Thyroid gland (tissue), 4 donors: ENCODE measurements at regions not wholly inside any gene's neighbourhood (a gene's known extent, or its start where the extent isn't known, plus 50 kb on each side); places are given as distances from the start of the nearest gene placed in this dataset.

Source experiments
- DNase-seq, 2 donors: peaks; one replicate each; pipeline ENCODE4 v3.0.0-alpha.2; 2019
- H3K27ac ChIP-seq, 3 donors: fragments of 200-600 bp; sonication (generic); 1 replicate in 2 of 3; 2 replicates in 1 of 3; pipeline ENCODE4 v1.5.1; 2016 to 2019; ENCODE audit warnings: mild to moderate bottlenecking in 1 of 3, moderate library complexity in 1 of 3
- H3K27me3 ChIP-seq: fragments of 200-600 bp; sonication (generic); one replicate; pipeline ENCODE4 v1.5.1; 2019
- H3K36me3 ChIP-seq, 2 donors: fragments of 200-600 bp; sonication (generic); one replicate each; pipeline ENCODE4 v1.5.1; 2016 to 2019
- H3K4me1 ChIP-seq, 2 donors: fragments of 200-600 bp; sonication (generic); one replicate each; pipeline ENCODE4 v1.5.1; 2017 to 2019
- H3K4me3 ChIP-seq, 3 donors: fragments of 200-600 bp; sonication (generic); replicated peaks in 1 of 3; 1 replicate in 2 of 3; 2 replicates in 1 of 3; pipeline ENCODE4 v1.5.1; 2016; ENCODE audit warnings: mild to moderate bottlenecking in 1 of 3
- H3K9me3 ChIP-seq: fragments of 200-600 bp; sonication (generic); one replicate; pipeline ENCODE4 v1.5.1; 2017
- POLR2A ChIP-seq, 2 donors: fragments of 450-650 bp; IDR thresholded peaks; one replicate each; pipeline ENCODE4 v1.6.1; 2017; ENCODE audit warnings: antibody characterized with exemption in 2 of 2, mild to moderate bottlenecking in 2 of 2, moderate library complexity in 1 of 2
- WGBS, 2 donors: methylation state at CpG; one replicate each; pipeline ENCODE4 v1.1.5; 2017; 5-methylcytosine and 5-hydroxymethylcytosine counted together
- intact Hi-C: fragments of 100-400 bp; cut with DNase I; formaldehyde crosslinking; loops from one replicate; pipeline ENCODE4 v1.15.1; 2023
- TF ChIP-seq, protein P1 (sequence below), 6 experiments: fragments of 200-600 bp in 3 of 6; fragments of 450-650 bp in 3 of 6; sonication (generic) in 3 of 6; IDR thresholded peaks; one replicate each; pipeline ENCODE4 v1.5.1; 2016 to 2019; ENCODE audit warnings: antibody characterized with exemption in 6 of 6, mild to moderate bottlenecking in 2 of 6, inconsistent platforms in 1 of 6, moderate library complexity in 1 of 6

DNA sequence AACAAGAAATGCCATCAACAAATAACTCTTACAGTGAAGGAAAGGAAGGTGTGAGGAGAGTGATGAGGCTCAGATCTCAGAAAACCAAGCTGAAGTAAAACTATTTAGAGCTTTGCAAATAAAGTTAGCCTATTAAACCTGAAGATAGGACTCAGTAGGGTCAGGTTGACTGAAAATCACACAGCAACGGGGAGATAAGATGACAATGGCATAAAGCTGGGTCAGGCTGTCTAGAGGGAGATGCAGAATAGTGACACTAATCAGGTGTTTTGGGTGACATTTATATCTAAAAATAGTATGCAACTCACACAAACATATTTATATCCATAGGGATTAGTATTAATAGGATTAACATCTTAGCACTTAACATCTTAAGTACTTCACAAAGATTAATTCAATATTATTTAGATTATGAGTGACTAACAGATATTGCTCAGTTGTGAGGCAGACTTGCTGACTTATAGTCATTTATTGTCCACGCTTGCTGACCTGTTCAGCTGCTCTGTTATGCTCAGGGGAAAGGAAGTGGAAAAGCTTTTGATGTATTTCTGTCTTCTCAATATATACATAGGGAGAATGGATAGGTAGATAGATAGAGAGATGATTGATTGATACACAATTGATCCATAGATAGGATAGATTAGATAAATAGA lies 130.7 kb upstream of the GUCY1A1 start:
- Histone ChIP-seq H3K4me1 (no peaks in the 10 kb centered on the region), H3K4me3 (no peak overlapping the region), H3K27ac (no peak overlapping the region), H3K36me3 (no peaks in the 10 kb centered on the region), H3K9me3 (no peaks in the 10 kb centered on the region), H3K27me3 (no peaks in the 10 kb centered on the region)
- no peak for DNase-seq
- 67 to 68% methylated on average over 2 of the region's 2 CpGs for WGBS, 2 donors
- TF ChIP-seq, protein P1, sequence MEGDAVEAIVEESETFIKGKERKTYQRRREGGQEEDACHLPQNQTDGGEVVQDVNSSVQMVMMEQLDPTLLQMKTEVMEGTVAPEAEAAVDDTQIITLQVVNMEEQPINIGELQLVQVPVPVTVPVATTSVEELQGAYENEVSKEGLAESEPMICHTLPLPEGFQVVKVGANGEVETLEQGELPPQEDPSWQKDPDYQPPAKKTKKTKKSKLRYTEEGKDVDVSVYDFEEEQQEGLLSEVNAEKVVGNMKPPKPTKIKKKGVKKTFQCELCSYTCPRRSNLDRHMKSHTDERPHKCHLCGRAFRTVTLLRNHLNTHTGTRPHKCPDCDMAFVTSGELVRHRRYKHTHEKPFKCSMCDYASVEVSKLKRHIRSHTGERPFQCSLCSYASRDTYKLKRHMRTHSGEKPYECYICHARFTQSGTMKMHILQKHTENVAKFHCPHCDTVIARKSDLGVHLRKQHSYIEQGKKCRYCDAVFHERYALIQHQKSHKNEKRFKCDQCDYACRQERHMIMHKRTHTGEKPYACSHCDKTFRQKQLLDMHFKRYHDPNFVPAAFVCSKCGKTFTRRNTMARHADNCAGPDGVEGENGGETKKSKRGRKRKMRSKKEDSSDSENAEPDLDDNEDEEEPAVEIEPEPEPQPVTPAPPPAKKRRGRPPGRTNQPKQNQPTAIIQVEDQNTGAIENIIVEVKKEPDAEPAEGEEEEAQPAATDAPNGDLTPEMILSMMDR (IDR thresholded peaks at IDR 0.05): no peak
- no peak for TF ChIP-seq POLR2A (IDR thresholded peaks at IDR 0.05)
- intact Hi-C loops: no loop called here

DNA sequence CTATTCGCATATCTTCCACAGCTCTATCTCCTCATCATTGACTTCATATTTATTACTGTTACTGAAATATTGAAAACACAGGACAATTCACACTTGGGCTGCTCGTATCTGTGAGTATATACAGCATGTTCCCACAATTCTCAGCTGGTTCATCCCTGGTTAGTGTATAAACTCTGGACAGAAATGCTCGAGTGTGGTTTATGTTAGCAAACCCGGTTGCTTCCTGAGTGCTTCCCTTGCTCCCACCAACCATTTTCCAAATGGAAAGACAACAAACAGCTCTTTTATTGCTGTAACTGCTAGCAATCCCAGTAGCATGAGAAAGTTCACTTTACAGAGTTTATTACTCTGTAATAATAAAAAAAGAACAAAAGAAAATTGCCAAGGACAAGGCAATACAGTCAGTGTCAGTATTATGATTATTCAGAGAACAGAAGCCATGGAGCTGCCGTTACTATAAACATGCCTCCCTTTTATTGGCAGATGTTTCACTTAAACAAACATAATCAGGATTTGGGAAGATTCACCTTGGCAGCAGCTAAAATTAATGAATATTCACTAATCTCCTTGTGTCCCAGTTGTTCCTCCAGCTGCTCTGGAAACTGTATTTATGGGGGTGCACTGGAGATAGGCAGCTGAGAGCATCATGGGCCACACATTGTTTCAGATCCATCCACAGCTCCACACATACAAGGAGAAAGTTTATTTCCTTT lies 134.1 kb upstream of the GUCY1A1 start:
- Histone ChIP-seq H3K4me1 (no peaks in the 10 kb centered on the region), H3K9me3 (no peaks in the 10 kb centered on the region), H3K27ac (no peak overlapping the region), H3K36me3 (no peaks in the 10 kb centered on the region), H3K4me3 (no peak overlapping the region), H3K27me3 (no peaks in the 10 kb centered on the region)
- intact Hi-C loops: no loop called here
- TF ChIP-seq, protein P1 (IDR thresholded peaks at IDR 0.05): no peak
- no peak for TF ChIP-seq POLR2A (IDR thresholded peaks at IDR 0.05)
- no peak for DNase-seq
- 68 to 69% methylated on average over 5 of the region's 5 CpGs for WGBS, 2 donors

DNA sequence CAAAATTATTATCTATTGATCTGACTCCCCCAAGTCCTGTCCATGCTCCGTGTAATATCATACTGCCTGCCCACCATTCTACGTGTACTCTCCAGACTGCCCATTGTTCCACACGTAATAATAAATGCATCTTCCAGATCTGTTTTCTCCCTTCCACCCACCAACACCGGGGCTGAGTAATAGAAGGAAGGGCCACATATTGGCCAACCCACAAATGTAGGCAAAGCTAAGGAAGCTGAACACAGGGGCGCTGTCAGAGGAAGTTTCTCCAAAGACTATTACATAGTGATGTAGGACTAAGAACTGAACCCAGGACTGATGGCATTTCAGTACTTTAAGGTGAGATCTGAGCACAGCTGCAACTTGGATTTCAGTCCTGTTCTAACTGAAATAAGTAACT lies 135.8 kb upstream of the GUCY1A1 start:
- Histone ChIP-seq H3K4me3 (no peak overlapping the region), H3K4me1 (no peaks in the 10 kb centered on the region), H3K27ac (no peak overlapping the region), H3K36me3 (no peaks in the 10 kb centered on the region), H3K27me3 (no peaks in the 10 kb centered on the region), H3K9me3 (no peaks in the 10 kb centered on the region)
- TF ChIP-seq, protein P1 (IDR thresholded peaks at IDR 0.05): no peak
- TF ChIP-seq POLR2A (IDR thresholded peaks at IDR 0.05): no peak
- no peak for DNase-seq
- 87 to 93% methylated on average over 5 of the region's 5 CpGs for WGBS, 2 donors
- intact Hi-C loops: no loop called here

DNA sequence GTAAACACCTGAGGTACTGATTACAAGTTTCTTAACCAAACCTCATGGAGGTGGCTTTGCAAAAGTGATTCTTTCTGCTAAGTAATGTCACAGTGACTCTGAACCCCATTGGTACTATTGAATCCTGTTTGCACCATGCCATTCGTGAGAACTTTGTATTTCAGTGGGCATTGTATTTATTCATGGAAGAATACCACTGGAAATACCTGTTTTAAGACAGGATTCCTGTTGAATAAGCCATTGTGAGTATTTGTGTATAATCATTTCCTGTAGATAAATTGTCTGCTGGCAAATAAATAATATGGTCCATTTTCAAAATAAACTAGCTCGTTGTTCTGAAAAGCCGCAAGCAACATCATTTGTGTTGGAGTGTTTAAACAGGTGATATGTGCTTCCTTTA lies 136.4 kb upstream of the GUCY1A1 start:
- H3K4me1 ChIP-seq: no peaks in the 10 kb centered on the region
- intact Hi-C loops: no loop called here
- H3K27ac ChIP-seq: no peak overlapping the region

DNA sequence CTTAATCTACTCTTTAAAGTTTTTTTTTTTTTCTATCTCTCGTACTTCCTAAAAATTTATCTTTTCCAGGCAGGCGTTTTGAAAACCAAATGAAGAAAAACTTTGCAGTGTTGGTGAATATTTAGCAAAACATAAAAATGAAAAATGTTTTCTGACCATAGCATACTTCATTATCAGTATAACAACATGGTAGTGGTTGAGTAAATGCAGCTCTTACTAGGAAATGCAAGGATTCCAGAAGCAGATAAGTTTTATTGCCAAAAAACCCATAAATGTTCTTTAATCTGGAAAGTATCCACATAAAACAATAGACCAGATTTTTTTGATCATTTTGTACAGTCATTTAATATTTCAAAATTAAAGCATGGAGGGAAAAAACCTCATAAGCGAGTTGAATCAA lies 136.9 kb upstream of the GUCY1A1 start:
- no peaks in the 10 kb centered on the region for H3K9me3 ChIP-seq
- DNase-seq: no peak
- no peak overlapping the region for H3K4me3 ChIP-seq
- 80 to 82% methylated on average over 3 of the region's 3 CpGs for WGBS, 2 donors
- no peak overlapping the region for H3K27ac ChIP-seq
- H3K36me3 ChIP-seq: no peaks in the 10 kb centered on the region
- H3K27me3 ChIP-seq: no peaks in the 10 kb centered on the region
- intact Hi-C loops: loop anchor here (10.0 kb wide), 1 partner anchor 255 kb away; no protein-coding TSS in a partner anchor
- TF ChIP-seq POLR2A (IDR thresholded peaks at IDR 0.05): no peak
- TF ChIP-seq, protein P1 (IDR thresholded peaks at IDR 0.05): no peak
- no peaks in the 10 kb centered on the region for H3K4me1 ChIP-seq

More for the DNA sequence above, 136.4 kb upstream of the GUCY1A1 start:
- Histone ChIP-seq H3K9me3 (no peaks in the 10 kb centered on the region), H3K36me3 (no peaks in the 10 kb centered on the region), H3K27me3 (no peaks in the 10 kb centered on the region), H3K4me3 (no peak overlapping the region)
- no peak for DNase-seq
- TF ChIP-seq, protein P1 (IDR thresholded peaks at IDR 0.05): no peak
- TF ChIP-seq POLR2A (IDR thresholded peaks at IDR 0.05): no peak
- 74 to 78% methylated on average over 3 of the region's 3 CpGs for WGBS, 2 donors
